HG03571 (cell line): ENCODE measurements at regions not wholly inside any gene's neighbourhood (a gene's known extent, or its start where the extent isn't known, plus 50 kb on each side); places are given as distances from the start of the nearest gene placed in this dataset.

Experiments
- ATAC-seq: cut with Tn5 transposase; IDR thresholded peaks from one replicate; pipeline ENCODE4 v1.9.1; 2021; ENCODE audit not compliant: unreplicated experiment

GRCh38 chr2:15790838-15791237 is 149.5 kb upstream of the MYCN start:
- ATAC-seq, result no peak

GRCh38 chr2:15791294-15791693 is 149.1 kb upstream of the MYCN start:
- no peak for ATAC-seq

- ATAC-seq, result no peak
These were observed 148.0 kb upstream of the MYCN start for GRCh38 chr2:15792331-15792730.

- ATAC-seq, result no peak
These were observed 147.1 kb upstream of the MYCN start for GRCh38 chr2:15793078-15793913.

GRCh38 chr2:15793978-15794377 is 146.4 kb upstream of the MYCN start:
- ATAC-seq, result no peak

GRCh38 chr2:15794608-15795134 is 145.7 kb upstream of the MYCN start:
- no peak for ATAC-seq

GRCh38 chr2:15795426-15795825 is 144.9 kb upstream of the MYCN start:
- no peak for ATAC-seq

DNA sequence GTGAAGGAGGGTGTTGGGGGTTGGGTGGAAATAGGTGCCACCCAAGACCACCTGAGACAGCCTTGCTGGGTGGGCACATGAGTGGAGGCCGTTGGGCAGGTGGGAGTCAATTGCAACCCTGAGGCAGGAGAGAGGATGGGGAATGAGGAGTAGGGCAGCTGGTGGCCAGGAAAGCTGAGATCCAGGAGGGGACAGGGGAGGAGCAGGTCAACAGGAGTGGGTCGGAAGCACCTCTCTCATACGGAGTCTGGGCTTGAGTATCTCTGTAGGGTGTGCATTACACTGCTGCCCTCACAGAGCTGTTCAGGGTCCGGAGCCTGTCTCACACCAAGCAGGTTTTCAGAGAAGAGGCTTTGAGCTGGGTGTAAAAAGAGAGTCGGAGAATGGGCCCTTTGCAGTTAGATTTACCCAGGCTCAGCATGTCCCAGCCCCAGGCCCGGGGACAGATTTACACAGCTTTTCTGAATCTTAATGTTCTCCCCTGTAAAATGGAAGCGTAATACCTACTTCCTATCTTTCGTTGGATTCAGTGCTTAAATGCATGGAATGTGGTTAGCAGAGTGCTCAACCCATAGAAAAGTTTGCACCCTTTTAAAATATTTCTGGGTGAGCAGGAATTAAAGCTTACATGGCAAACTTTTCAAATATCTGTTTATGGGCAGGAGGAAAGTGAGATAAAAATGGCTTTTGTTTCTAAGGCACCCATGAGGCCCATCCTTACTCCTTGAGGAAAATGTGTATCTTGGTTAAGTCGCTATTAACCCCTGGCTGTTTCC is 144.0 kb upstream of the MYCN start:
- ATAC-seq, result no peak

GRCh38 chr2:15797231-15797938 is 143.0 kb upstream of the MYCN start:
- no peak for ATAC-seq

DNA sequence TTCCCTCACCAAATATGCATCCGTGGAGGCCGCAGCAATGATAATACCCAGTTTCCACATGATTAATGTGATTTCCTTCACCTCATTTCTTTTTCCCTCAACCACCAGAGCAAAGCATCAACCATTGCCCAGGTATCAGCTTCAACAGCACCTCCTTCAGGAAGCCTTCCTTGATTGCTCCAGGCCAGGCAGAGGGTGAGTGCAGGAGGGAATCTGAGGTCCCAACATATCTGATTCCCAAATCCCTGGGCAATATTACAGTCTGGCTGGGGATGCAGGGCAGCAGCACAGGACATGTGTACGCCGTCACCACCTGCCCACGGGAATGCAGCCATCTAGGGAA is 142.4 kb upstream of the MYCN start:
- no peak for ATAC-seq

DNA sequence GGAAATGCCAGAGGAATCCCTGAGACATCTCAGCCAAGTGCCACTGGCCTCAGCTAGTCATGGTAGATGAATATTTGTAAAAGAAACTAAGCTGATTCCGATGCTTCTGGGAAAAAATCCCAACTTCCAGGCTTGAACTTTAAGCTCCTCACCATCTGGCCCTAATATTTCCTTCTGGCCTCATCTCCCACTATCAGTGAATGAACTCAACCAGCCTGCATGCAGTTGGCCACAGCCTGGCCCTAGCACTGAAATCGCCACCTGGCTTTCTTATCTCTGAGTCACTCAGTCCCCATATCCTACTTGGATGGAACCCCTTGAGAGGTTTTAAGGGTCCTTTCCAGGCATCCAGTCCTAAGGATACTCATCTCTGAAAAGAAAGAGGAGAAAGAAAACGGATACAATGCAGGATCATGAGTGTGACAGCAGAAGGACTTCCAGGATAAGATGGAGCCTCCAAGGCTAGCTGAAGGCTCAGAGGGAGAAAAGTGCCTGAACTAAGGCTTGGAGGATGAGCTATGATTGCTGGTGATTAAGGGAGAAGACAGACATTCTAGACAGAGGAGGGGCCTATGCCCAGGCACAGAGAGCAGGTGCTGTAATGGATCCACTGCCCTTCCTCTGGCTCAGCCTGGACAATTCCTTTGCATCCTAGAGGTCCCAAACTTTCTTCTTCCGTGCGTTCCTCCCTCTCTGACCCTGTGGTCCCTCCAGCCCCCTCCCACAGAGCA is 141.5 kb upstream of the MYCN start:
- ATAC-seq, result no peak

DNA sequence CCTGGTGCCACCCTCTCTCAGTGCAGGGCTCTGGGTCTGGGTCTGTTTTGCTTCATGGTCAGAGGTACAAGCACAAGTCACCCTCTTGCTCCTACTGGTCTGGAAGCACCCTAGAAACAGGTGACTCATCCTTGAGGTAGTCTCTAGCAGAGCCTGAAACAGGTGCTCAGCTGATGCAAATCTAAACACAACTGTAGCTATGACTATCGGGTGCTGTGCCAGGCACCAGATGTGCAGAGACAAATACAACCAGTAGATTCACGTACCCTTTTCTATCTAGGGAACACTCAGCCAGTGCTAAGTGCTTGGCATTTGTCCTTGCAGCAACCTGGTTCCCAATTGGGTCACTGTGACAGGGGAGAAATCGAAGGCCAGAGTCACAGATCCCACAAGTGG is 140.9 kb upstream of the MYCN start:
- ATAC-seq, result no peak

- no peak for ATAC-seq
These were observed 139.6 kb upstream of the MYCN start for GRCh38 chr2:15800495-15801329.

DNA sequence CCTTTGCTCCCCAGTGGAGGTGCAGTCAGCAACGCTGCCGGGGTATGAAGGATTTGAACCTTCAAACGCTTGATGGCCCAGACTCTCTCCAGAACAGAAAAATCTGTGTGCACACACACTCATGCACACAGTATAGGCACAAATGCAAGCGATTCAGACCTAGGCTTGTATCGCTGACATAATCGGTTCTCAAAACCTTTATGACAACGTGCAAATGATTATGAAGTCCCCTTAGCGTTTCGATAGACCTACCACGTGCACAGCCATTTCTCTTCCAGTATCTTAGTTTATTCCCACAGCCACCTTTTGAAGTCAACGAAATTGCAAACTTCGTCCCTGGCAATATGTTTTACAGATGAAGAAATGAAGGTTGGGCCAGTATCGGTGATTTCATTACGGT is 138.9 kb upstream of the MYCN start:
- ATAC-seq, result no peak

DNA sequence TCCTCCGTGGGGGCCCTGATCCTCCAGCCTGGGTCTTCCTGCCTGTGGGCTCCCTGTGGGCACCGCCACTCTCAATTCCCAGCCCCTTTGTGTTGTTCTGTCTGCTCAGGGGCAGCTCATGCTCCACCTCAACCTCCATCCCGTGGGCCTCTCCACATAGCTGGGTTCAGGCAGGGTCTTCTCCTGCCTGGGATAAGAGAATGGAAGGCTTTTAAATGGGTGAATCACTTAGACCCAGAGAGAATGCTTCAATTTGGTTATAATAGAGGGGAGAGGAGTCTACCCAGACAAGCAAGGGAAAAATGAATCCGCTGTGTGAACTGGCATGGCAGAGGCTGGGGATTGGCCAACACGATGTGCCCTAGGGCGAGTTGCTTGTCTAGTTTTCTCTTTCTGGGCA is 138.4 kb upstream of the MYCN start:
- no peak for ATAC-seq

DNA sequence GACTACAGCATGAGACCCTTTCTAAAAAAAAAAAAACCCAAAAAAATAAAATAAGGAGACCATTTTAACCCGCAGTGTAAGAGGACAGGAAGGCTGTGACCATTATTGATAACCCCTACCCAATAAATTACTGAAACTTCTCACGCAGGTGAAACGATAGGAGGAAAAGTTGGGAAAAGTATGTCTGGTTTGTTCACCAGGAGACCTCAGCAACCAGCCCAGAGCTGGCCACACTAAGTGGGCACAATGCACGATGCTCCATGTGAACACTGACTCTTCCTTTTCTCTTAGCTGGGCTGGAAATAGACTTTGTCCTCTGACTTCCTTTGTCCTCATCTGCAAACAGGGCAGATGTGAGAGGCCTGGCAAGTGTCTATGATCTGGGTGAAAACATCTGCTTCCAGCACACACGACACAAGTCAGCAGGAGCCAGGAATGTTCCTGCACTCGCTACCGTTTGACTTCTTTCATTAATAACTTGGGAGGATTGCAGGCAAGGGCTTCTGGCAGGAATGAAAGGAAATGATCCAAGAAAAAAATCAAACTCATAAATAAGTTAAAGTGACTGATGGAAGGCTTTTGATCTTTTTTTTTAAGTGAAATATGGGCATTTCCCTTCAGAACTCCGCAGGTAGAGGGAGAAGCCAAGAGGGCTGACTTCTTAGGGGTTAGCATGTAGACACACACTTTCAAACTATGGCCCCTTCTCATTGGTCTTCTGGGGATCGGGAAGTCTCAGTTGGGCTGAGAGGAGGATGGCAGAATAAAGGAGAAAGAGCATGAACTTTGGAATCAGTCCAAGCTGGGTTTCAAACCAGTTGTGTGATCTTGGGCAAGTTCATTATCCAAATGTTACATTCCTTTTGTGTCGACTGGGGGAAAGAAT is 137.4 kb upstream of the MYCN start:
- ATAC-seq, result no peak

DNA sequence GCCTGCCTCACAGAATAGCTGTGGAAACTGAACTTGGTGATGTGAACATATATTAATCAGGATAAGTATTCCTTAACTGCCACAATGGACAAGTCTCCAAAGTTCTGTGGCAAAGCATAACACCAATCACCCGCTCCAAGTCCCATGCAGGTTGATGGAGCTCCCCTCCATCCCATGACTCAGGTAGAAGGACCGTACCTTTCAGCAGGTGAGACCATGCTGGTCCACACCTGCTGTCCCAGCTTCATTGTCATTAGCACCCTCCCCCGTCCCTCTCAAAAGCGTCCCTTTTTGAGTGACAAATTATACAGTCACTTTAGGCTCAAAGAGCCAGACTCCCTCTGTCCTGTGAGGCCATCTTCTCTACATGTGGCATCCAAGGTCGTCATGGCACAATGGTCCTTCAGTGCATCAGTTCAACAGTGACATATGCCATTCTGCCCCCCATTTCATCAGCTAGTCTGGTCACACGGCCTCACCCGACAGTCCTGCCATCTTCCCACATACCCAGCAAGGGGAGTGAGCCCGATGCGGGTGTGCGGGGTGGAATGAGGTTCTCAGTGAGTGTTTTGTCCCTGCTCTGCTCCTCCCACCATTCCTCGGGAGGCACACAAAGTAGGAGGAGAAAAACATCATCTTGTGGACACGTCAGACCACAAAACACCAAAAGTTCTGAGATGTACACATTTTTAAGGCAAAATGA is 136.7 kb upstream of the MYCN start:
- no peak for ATAC-seq

- ATAC-seq, result no peak
These were observed 136.1 kb upstream of the MYCN start for GRCh38 chr2:15804246-15804619.

- ATAC-seq, result no peak
These were observed 135.7 kb upstream of the MYCN start for GRCh38 chr2:15804691-15805090.
